ENCODE measurements at regions not wholly inside any gene's neighbourhood (a gene's known extent, or its start where the extent isn't known, plus 50 kb on each side); places are given as distances from the start of the nearest gene placed in this dataset.

DNA sequence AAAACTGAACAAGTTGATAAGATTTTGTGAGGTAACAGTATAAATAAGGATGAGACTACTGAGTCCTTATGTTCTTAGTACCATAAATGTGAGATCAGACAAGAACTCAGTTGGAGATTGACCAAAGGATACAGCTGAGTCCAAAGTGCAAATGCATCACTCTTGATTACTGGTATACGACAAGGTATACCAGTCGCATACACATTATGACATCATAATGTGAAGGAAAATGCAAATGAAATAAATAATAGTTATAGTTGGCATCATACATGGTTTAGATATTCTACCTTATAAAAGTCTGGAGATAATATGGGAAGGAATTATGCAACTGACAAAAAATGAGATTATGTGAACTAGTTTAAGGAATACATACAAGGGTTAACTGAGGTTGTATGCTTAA lies 476.3 kb upstream of the STXBP6 start:
- ATAC-seq (ENCODE audit: low FRiP score): no peak
- intact Hi-C loops (cut with DNase I): no loop called here
- H3K4me1 ChIP-seq (ENCODE audit: control insufficient read depth in 1 of 2, insufficient read depth in 2 of 2, low read length in 2 of 2): no peaks in the 10 kb centered on the region
- H3K4me3 ChIP-seq (ENCODE audit: low read length in 2 of 2): no peak overlapping the region
- H3K36me3 ChIP-seq (ENCODE audit: control insufficient read depth in 1 of 2, insufficient read depth in 2 of 2, low read length in 1 of 2): no peaks in the 10 kb centered on the region
- DNase-seq: no peak
- H3K9me3 ChIP-seq (ENCODE audit: control insufficient read depth, low read length): no peaks in the 10 kb centered on the region
- WGBS, 2 donors: 95 to 96% methylated on average over 2 of the region's 2 CpGs
- H3K27ac ChIP-seq (ENCODE audit: low read depth in 1 of 2, low read length in 2 of 2): no peak overlapping the region
- no peaks in the 10 kb centered on the region for H3K27me3 ChIP-seq (ENCODE audit: control insufficient read depth in 1 of 2, insufficient read depth in 2 of 2, low read length in 1 of 2)

GRCh38 chr14:25522926-25523325 lies 473.0 kb upstream of the STXBP6 start:
- no peaks in the 10 kb centered on the region for H3K27me3 ChIP-seq (ENCODE audit: control insufficient read depth in 1 of 2, insufficient read depth in 2 of 2, low read length in 1 of 2)
- no peak overlapping the region for H3K4me3 ChIP-seq (ENCODE audit: low read length in 2 of 2)
- H3K9me3 ChIP-seq (ENCODE audit: control insufficient read depth, low read length): no peaks in the 10 kb centered on the region
- intact Hi-C loops (cut with DNase I): no loop called here
- ATAC-seq (ENCODE audit: low FRiP score) (no peak), DNase-seq (no peak)
- H3K4me1 ChIP-seq (ENCODE audit: control insufficient read depth in 1 of 2, insufficient read depth in 2 of 2, low read length in 2 of 2): no peaks in the 10 kb centered on the region
- 47 to 53% methylated on average over 2 of the region's 2 CpGs for WGBS, 2 donors
- H3K36me3 ChIP-seq (ENCODE audit: control insufficient read depth in 1 of 2, insufficient read depth in 2 of 2, low read length in 1 of 2): no peaks in the 10 kb centered on the region
- H3K27ac ChIP-seq (ENCODE audit: low read depth in 1 of 2, low read length in 2 of 2): no peak overlapping the region

GRCh38 chr14:25522116-25522515 lies 472.2 kb upstream of the STXBP6 start:
- intact Hi-C loops (cut with DNase I): no loop called here
- WGBS, 2 donors: 78 to 80% methylated on average over 6 of the region's 6 CpGs
- ATAC-seq (ENCODE audit: low FRiP score): no peak
- no peak overlapping the region for H3K4me3 ChIP-seq (ENCODE audit: low read length in 2 of 2)
- H3K27me3 ChIP-seq (ENCODE audit: control insufficient read depth in 1 of 2, insufficient read depth in 2 of 2, low read length in 1 of 2): no peaks in the 10 kb centered on the region
- no peaks in the 10 kb centered on the region for H3K36me3 ChIP-seq (ENCODE audit: control insufficient read depth in 1 of 2, insufficient read depth in 2 of 2, low read length in 1 of 2)
- no peaks in the 10 kb centered on the region for H3K9me3 ChIP-seq (ENCODE audit: control insufficient read depth, low read length)
- no peaks in the 10 kb centered on the region for H3K4me1 ChIP-seq (ENCODE audit: control insufficient read depth in 1 of 2, insufficient read depth in 2 of 2, low read length in 2 of 2)
- no peak for DNase-seq
- H3K27ac ChIP-seq (ENCODE audit: low read depth in 1 of 2, low read length in 2 of 2): no peak overlapping the region

GRCh38 chr14:25521616-25522015 lies 471.7 kb upstream of the STXBP6 start:
- 54 to 57% methylated on average over 2 of the region's 2 CpGs for whole genome bisulfite sequencing, 2 donors
- Histone ChIP-seq H3K4me3 (ENCODE audit: low read length in 2 of 2) (no peak overlapping the region), H3K27me3 (ENCODE audit: control insufficient read depth in 1 of 2, insufficient read depth in 2 of 2, low read length in 1 of 2) (no peaks in the 10 kb centered on the region), H3K27ac (ENCODE audit: low read depth in 1 of 2, low read length in 2 of 2) (no peak overlapping the region), H3K4me1 (ENCODE audit: control insufficient read depth in 1 of 2, insufficient read depth in 2 of 2, low read length in 2 of 2) (no peaks in the 10 kb centered on the region), H3K9me3 (ENCODE audit: control insufficient read depth, low read length) (no peaks in the 10 kb centered on the region), H3K36me3 (ENCODE audit: control insufficient read depth in 1 of 2, insufficient read depth in 2 of 2, low read length in 1 of 2) (no peaks in the 10 kb centered on the region)
- intact Hi-C loops (cut with DNase I): no loop called here
- ATAC-seq (ENCODE audit: low FRiP score) (no peak), DNase-seq (no peak)

DNA sequence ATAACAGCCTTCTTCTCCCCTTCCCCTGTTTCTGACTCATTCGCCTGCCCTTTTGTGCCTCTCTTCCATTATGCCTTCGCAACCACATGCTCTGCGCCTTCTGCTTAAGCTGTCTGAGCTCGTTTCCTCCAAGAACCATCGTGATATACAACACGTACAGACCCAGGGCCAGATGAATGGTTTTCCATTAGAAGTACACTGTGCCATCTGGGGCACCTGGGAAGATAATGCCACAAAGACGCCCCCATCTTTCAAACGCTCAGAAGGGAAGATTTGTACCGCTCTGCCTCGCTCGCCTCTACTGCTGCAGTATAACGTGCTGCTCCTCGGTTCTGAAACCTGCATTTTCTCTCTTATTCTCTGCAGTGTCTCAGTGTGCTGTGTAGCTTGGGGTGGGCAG lies 470.9 kb upstream of the STXBP6 start:
- intact Hi-C loops (cut with DNase I): no loop called here
- no peaks in the 10 kb centered on the region for H3K36me3 ChIP-seq (ENCODE audit: control insufficient read depth in 1 of 2, insufficient read depth in 2 of 2, low read length in 1 of 2)
- no peak for ATAC-seq (ENCODE audit: low FRiP score)
- no peak for DNase-seq
- no peaks in the 10 kb centered on the region for H3K9me3 ChIP-seq (ENCODE audit: control insufficient read depth, low read length)
- no peak overlapping the region for H3K27ac ChIP-seq (ENCODE audit: low read depth in 1 of 2, low read length in 2 of 2)
- no peaks in the 10 kb centered on the region for H3K4me1 ChIP-seq (ENCODE audit: control insufficient read depth in 1 of 2, insufficient read depth in 2 of 2, low read length in 2 of 2)
- H3K27me3 ChIP-seq (ENCODE audit: control insufficient read depth in 1 of 2, insufficient read depth in 2 of 2, low read length in 1 of 2): no peaks in the 10 kb centered on the region
- WGBS, 2 donors: 83 to 85% methylated on average over 13 of the region's 13 CpGs
- no peak overlapping the region for H3K4me3 ChIP-seq (ENCODE audit: low read length in 2 of 2)

GRCh38 chr14:25518364-25518763 lies 468.4 kb upstream of the STXBP6 start:
- Histone ChIP-seq H3K36me3 (ENCODE audit: control insufficient read depth in 1 of 2, insufficient read depth in 2 of 2, low read length in 1 of 2) (no peaks in the 10 kb centered on the region), H3K27ac (ENCODE audit: low read depth in 1 of 2, low read length in 2 of 2) (no peak overlapping the region), H3K4me1 (ENCODE audit: control insufficient read depth in 1 of 2, insufficient read depth in 2 of 2, low read length in 2 of 2) (no peaks in the 10 kb centered on the region), H3K4me3 (ENCODE audit: low read length in 2 of 2) (no peak overlapping the region), H3K9me3 (ENCODE audit: control insufficient read depth, low read length) (peaks cover 1% of the 10 kb centered on the region), H3K27me3 (ENCODE audit: control insufficient read depth in 1 of 2, insufficient read depth in 2 of 2, low read length in 1 of 2) (no peaks in the 10 kb centered on the region)
- ATAC-seq (ENCODE audit: low FRiP score) (no peak), DNase-seq (no peak)
- intact Hi-C loops (cut with DNase I): no loop called here

- H3K9me3 ChIP-seq (ENCODE audit: control insufficient read depth, low read length): peaks cover 1% of the 10 kb centered on the region
- intact Hi-C loops (cut with DNase I): no loop called here
- no peak for DNase-seq
- no peaks in the 10 kb centered on the region for H3K36me3 ChIP-seq (ENCODE audit: control insufficient read depth in 1 of 2, insufficient read depth in 2 of 2, low read length in 1 of 2)
- H3K27ac ChIP-seq (ENCODE audit: low read depth in 1 of 2, low read length in 2 of 2): no peak overlapping the region
- H3K4me1 ChIP-seq (ENCODE audit: control insufficient read depth in 1 of 2, insufficient read depth in 2 of 2, low read length in 2 of 2): no peaks in the 10 kb centered on the region
- ATAC-seq (ENCODE audit: low FRiP score): no peak
- H3K4me3 ChIP-seq (ENCODE audit: low read length in 2 of 2): no peak overlapping the region
- no peaks in the 10 kb centered on the region for H3K27me3 ChIP-seq (ENCODE audit: control insufficient read depth in 1 of 2, insufficient read depth in 2 of 2, low read length in 1 of 2)
Measured at GRCh38 chr14:25516838-25517237, 466.9 kb upstream of the STXBP6 start.

GRCh38 chr14:25508845-25509244 lies 458.9 kb upstream of the STXBP6 start:
- no peaks in the 10 kb centered on the region for H3K27me3 ChIP-seq (ENCODE audit: control insufficient read depth in 1 of 2, insufficient read depth in 2 of 2, low read length in 1 of 2)
- H3K9me3 ChIP-seq (ENCODE audit: control insufficient read depth, low read length): no peaks in the 10 kb centered on the region
- WGBS, 2 donors: 82 to 88% methylated on average over 2 of the region's 2 CpGs
- H3K36me3 ChIP-seq (ENCODE audit: control insufficient read depth in 1 of 2, insufficient read depth in 2 of 2, low read length in 1 of 2): no peaks in the 10 kb centered on the region
- DNase-seq: no peak
- no peak for ATAC-seq (ENCODE audit: low FRiP score)
- H3K27ac ChIP-seq (ENCODE audit: low read depth in 1 of 2, low read length in 2 of 2): no peak overlapping the region
- no peak overlapping the region for H3K4me3 ChIP-seq (ENCODE audit: low read length in 2 of 2)
- intact Hi-C loops (cut with DNase I): no loop called here
- no peaks in the 10 kb centered on the region for H3K4me1 ChIP-seq (ENCODE audit: control insufficient read depth in 1 of 2, insufficient read depth in 2 of 2, low read length in 2 of 2)

DNA sequence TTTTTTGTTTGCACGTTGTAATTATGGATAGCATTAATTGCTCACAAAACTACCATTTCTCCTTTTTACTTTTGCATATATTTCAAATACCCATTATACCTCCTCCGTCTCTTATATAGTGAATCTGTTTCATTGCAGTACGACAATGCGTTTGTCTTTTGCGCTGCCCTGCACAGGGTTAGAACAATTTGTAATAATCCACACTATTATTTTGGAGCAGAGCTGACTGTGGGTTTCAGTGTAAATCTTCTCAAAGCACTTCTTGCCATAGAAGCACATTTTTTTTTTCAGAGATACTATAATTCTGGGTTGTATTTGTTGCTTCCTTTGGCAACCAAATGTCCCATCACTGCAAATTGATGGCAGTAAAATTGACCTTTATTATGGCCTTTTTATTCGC lies 451.8 kb upstream of the STXBP6 start:
- H3K36me3 ChIP-seq (ENCODE audit: control insufficient read depth in 1 of 2, insufficient read depth in 2 of 2, low read length in 1 of 2): no peaks in the 10 kb centered on the region
- no peak for ATAC-seq (ENCODE audit: low FRiP score)
- H3K27me3 ChIP-seq (ENCODE audit: control insufficient read depth in 1 of 2, insufficient read depth in 2 of 2, low read length in 1 of 2): no peaks in the 10 kb centered on the region
- no peak overlapping the region for H3K27ac ChIP-seq (ENCODE audit: low read depth in 1 of 2, low read length in 2 of 2)
- H3K9me3 ChIP-seq (ENCODE audit: control insufficient read depth, low read length): no peaks in the 10 kb centered on the region
- DNase-seq: no peak
- intact Hi-C loops (cut with DNase I): no loop called here
- no peak overlapping the region for H3K4me3 ChIP-seq (ENCODE audit: low read length in 2 of 2)
- 87% methylated on average over 6 of the region's 6 CpGs for WGBS, 2 donors
- no peaks in the 10 kb centered on the region for H3K4me1 ChIP-seq (ENCODE audit: control insufficient read depth in 1 of 2, insufficient read depth in 2 of 2, low read length in 2 of 2)

DNA sequence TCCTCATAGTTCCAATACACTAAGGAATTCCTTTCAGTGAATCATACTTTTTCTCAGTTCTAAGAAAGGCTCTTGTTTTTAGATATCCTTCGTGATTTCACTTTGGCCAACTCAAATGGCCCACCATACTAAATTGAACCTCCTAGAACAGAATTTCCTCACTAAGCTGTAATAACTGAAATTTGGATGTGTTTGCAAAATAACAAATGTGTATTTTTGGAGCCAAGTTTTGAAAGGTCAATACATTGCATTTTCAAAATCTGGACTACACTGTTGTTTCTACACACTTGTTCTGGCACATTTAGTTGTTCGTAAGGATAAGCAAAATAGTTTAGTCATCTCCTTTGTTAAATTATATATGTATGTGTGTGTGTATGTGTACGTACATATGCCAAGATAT lies 439.0 kb upstream of the STXBP6 start:
- Histone ChIP-seq H3K27me3 (ENCODE audit: control insufficient read depth in 1 of 2, insufficient read depth in 2 of 2, low read length in 1 of 2) (no peaks in the 10 kb centered on the region), H3K4me1 (ENCODE audit: control insufficient read depth in 1 of 2, insufficient read depth in 2 of 2, low read length in 2 of 2) (no peaks in the 10 kb centered on the region), H3K9me3 (ENCODE audit: control insufficient read depth, low read length) (no peaks in the 10 kb centered on the region), H3K4me3 (ENCODE audit: low read length in 2 of 2) (no peak overlapping the region), H3K36me3 (ENCODE audit: control insufficient read depth in 1 of 2, insufficient read depth in 2 of 2, low read length in 1 of 2) (no peaks in the 10 kb centered on the region), H3K27ac (ENCODE audit: low read depth in 1 of 2, low read length in 2 of 2) (no peak overlapping the region)
- DNase-seq (no peak), ATAC-seq (ENCODE audit: low FRiP score) (no peak)
- intact Hi-C loops (cut with DNase I): no loop called here
- WGBS, 2 donors: 75% methylated on average over 3 of the region's 3 CpGs

Measured in aorta (tissue), 5 donors.